ENCODE measurements at regions not wholly inside any gene's neighbourhood (a gene's known extent, or its start where the extent isn't known, plus 50 kb on each side); places are given as distances from the start of the nearest gene placed in this dataset.

DNA sequence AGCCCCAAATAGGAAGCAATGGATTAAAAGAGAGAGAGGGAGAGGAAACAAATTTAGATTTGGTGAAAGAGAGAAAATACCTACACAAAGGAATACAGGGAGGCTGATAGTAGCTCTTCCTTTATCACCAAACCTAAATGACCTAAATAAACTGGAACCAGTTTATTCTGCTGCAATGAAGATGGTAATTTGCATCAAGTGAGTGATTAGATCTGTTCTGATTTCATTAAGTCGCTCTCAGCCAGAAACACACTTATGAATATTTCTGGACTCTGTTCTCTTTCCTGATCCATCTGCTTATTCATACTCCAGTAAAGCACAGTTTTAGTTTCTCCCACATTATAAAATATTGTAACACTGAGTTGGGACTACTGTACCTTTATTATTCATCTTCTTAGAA, 83.4 kb upstream of the BMP5 start (continued):
- TF ChIP-seq ZNF281 (CRISPR knock-in tag; IDR thresholded peaks at IDR 0.05) (no peak), ATF6 (CRISPR knock-in tag; IDR thresholded peaks at IDR 0.05) (no peak), IRF2 (CRISPR knock-in tag; IDR thresholded peaks at IDR 0.05; ENCODE audit: borderline replicate concordance, low read depth) (no peak), NFATC4 (CRISPR knock-in tag; IDR thresholded peaks at IDR 0.05) (no peak), RORB (CRISPR knock-in tag; IDR thresholded peaks at IDR 0.05) (no peak), ETV6 (CRISPR knock-in tag; IDR thresholded peaks at IDR 0.05) (no peak)
- TF ChIP-seq, protein P1, sequence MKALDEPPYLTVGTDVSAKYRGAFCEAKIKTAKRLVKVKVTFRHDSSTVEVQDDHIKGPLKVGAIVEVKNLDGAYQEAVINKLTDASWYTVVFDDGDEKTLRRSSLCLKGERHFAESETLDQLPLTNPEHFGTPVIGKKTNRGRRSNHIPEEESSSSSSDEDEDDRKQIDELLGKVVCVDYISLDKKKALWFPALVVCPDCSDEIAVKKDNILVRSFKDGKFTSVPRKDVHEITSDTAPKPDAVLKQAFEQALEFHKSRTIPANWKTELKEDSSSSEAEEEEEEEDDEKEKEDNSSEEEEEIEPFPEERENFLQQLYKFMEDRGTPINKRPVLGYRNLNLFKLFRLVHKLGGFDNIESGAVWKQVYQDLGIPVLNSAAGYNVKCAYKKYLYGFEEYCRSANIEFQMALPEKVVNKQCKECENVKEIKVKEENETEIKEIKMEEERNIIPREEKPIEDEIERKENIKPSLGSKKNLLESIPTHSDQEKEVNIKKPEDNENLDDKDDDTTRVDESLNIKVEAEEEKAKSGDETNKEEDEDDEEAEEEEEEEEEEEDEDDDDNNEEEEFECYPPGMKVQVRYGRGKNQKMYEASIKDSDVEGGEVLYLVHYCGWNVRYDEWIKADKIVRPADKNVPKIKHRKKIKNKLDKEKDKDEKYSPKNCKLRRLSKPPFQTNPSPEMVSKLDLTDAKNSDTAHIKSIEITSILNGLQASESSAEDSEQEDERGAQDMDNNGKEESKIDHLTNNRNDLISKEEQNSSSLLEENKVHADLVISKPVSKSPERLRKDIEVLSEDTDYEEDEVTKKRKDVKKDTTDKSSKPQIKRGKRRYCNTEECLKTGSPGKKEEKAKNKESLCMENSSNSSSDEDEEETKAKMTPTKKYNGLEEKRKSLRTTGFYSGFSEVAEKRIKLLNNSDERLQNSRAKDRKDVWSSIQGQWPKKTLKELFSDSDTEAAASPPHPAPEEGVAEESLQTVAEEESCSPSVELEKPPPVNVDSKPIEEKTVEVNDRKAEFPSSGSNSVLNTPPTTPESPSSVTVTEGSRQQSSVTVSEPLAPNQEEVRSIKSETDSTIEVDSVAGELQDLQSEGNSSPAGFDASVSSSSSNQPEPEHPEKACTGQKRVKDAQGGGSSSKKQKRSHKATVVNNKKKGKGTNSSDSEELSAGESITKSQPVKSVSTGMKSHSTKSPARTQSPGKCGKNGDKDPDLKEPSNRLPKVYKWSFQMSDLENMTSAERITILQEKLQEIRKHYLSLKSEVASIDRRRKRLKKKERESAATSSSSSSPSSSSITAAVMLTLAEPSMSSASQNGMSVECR (CRISPR knock-in tag; IDR thresholded peaks at IDR 0.05; ENCODE audit: borderline replicate concordance), result no peak
- TF ChIP-seq, protein P2, sequence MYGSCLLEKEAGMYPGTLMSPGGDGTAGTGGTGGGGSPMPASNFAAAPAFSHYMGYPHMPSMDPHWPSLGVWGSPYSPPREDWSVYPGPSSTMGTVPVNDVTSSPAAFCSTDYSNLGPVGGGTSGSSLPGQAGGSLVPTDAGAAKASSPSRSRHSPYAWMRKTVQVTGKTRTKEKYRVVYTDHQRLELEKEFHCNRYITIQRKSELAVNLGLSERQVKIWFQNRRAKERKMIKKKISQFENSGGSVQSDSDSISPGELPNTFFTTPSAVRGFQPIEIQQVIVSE (CRISPR knock-in tag; IDR thresholded peaks at IDR 0.05; ENCODE audit: borderline replicate concordance), result no peak
- TF ChIP-seq, protein P3, sequence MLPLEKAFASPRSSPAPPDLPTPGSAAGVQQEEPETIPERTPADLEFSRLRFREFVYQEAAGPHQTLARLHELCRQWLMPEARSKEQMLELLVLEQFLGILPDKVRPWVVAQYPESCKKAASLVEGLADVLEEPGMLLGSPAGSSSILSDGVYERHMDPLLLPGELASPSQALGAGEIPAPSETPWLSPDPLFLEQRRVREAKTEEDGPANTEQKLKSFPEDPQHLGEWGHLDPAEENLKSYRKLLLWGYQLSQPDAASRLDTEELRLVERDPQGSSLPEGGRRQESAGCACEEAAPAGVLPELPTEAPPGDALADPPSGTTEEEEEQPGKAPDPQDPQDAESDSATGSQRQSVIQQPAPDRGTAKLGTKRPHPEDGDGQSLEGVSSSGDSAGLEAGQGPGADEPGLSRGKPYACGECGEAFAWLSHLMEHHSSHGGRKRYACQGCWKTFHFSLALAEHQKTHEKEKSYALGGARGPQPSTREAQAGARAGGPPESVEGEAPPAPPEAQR (CRISPR knock-in tag; IDR thresholded peaks at IDR 0.05), result no peak
- TF ChIP-seq, protein P4, sequence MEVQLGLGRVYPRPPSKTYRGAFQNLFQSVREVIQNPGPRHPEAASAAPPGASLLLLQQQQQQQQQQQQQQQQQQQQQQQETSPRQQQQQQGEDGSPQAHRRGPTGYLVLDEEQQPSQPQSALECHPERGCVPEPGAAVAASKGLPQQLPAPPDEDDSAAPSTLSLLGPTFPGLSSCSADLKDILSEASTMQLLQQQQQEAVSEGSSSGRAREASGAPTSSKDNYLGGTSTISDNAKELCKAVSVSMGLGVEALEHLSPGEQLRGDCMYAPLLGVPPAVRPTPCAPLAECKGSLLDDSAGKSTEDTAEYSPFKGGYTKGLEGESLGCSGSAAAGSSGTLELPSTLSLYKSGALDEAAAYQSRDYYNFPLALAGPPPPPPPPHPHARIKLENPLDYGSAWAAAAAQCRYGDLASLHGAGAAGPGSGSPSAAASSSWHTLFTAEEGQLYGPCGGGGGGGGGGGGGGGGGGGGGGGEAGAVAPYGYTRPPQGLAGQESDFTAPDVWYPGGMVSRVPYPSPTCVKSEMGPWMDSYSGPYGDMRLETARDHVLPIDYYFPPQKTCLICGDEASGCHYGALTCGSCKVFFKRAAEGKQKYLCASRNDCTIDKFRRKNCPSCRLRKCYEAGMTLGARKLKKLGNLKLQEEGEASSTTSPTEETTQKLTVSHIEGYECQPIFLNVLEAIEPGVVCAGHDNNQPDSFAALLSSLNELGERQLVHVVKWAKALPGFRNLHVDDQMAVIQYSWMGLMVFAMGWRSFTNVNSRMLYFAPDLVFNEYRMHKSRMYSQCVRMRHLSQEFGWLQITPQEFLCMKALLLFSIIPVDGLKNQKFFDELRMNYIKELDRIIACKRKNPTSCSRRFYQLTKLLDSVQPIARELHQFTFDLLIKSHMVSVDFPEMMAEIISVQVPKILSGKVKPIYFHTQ (CRISPR knock-in tag; IDR thresholded peaks at IDR 0.05), result no peak
- TF ChIP-seq, protein P5, sequence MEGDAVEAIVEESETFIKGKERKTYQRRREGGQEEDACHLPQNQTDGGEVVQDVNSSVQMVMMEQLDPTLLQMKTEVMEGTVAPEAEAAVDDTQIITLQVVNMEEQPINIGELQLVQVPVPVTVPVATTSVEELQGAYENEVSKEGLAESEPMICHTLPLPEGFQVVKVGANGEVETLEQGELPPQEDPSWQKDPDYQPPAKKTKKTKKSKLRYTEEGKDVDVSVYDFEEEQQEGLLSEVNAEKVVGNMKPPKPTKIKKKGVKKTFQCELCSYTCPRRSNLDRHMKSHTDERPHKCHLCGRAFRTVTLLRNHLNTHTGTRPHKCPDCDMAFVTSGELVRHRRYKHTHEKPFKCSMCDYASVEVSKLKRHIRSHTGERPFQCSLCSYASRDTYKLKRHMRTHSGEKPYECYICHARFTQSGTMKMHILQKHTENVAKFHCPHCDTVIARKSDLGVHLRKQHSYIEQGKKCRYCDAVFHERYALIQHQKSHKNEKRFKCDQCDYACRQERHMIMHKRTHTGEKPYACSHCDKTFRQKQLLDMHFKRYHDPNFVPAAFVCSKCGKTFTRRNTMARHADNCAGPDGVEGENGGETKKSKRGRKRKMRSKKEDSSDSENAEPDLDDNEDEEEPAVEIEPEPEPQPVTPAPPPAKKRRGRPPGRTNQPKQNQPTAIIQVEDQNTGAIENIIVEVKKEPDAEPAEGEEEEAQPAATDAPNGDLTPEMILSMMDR (IDR thresholded peaks at IDR 0.05), result no peak

Measured in WTC11 (cell line).